ENCODE measurements at regions not wholly inside any gene's neighbourhood (a gene's known extent, or its start where the extent isn't known, plus 50 kb on each side); places are given as distances from the start of the nearest gene placed in this dataset.
"Not testable (repeated sequence)": the region's sequence is repeated elsewhere in the genome, so short reads cannot be mapped to it uniquely, and the experiment has no call there.

DNA sequence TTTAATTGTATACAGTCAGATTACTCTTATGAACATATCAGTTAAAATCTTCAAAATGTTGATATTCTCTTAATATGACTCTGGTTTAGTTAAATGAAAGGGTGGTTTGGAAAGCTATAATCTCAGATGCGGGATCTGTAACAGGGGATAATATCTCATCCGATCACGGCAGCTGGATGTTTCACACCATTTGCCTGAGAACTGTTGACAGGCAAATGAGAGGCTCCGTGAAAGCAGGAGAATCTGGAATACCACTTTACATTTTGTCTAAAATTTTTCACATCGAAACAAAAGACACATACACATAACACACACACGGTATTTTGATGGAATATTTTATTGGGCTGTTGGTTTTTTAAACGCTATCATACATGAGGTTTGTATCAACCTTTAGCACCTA, 518.6 kb upstream of the SLC39A10 start:
- no peak overlapping the region for H3K27ac ChIP-seq
- no peak overlapping the region for H3K4me3 ChIP-seq
- no peaks in the 10 kb centered on the region for H3K4me1 ChIP-seq (replicated peaks in 1 of 2)
- in situ Hi-C loops (cut with MboI; ENCODE audit: low pct_unique_long_range_greater_than_20kb in 2 of 9, low sequenced_read_pairs in 9 of 9, unreplicated experiment in 9 of 9), result no loop called here
- no peak for ATAC-seq (replicated peaks in 6 of 8)
- WGBS, 10 experiments, result 0 to 100% (median 83%) methylated on average over 1 to 7 of the region's 7 CpGs

GRCh38 chr2:195125889-195126288, 531.1 kb upstream of the SLC39A10 start:
- H3K4me3 ChIP-seq; H3K27ac ChIP-seq; ATAC-seq (replicated peaks in 6 of 8); in situ Hi-C loops (cut with MboI; ENCODE audit: low pct_unique_long_range_greater_than_20kb in 2 of 9, low sequenced_read_pairs in 9 of 9, unreplicated experiment in 9 of 9); H3K4me1 ChIP-seq (replicated peaks in 1 of 2): not testable (repeated sequence)
- WGBS, 10 experiments, result 80% methylated on average over 1 of the region's 3 CpGs; no CpG with 5 or more reads in 9 of the 10 experiments

GRCh38 chr2:195124391-195125079, 532.5 kb upstream of the SLC39A10 start:
- WGBS, 10 experiments, result 6 to 96% (median 55%) methylated on average over 1 to 4 of the region's 10 CpGs; no CpG with 5 or more reads in 2 of the 10 experiments
- Histone ChIP-seq H3K4me3 (no peak overlapping the region), H3K27ac (no peak overlapping the region), H3K4me1 (replicated peaks in 1 of 2) (no peaks in the 10 kb centered on the region)
- in situ Hi-C loops (cut with MboI; ENCODE audit: low pct_unique_long_range_greater_than_20kb in 2 of 9, low sequenced_read_pairs in 9 of 9, unreplicated experiment in 9 of 9), result loop anchor here in 1 of 9 experiments (25.0 kb wide), 1 partner anchor 88 kb away; no protein-coding TSS in a partner anchor
- peak in 2 of 8 experiments; percentile 33 to 37 for ATAC-seq (replicated peaks in 6 of 8)

GRCh38 chr2:195122653-195123052, 534.4 kb upstream of the SLC39A10 start:
- Histone ChIP-seq H3K4me1 (replicated peaks in 1 of 2) (no peaks in the 10 kb centered on the region), H3K4me3 (no peak overlapping the region), H3K27ac (no peak overlapping the region)
- peak in 3 of 8 experiments; percentile 48 to 94 (median 93) for ATAC-seq (replicated peaks in 6 of 8)
- WGBS, 10 experiments, result 57 to 100% (median 100%) methylated on average over 1 of the region's 1 CpG; no CpG with 5 or more reads in 5 of the 10 experiments
- in situ Hi-C loops (cut with MboI; ENCODE audit: low pct_unique_long_range_greater_than_20kb in 2 of 9, low sequenced_read_pairs in 9 of 9, unreplicated experiment in 9 of 9), result loop anchor here in 1 of 9 experiments (25.0 kb wide), 1 partner anchor 90 kb away; no protein-coding TSS in a partner anchor

DNA sequence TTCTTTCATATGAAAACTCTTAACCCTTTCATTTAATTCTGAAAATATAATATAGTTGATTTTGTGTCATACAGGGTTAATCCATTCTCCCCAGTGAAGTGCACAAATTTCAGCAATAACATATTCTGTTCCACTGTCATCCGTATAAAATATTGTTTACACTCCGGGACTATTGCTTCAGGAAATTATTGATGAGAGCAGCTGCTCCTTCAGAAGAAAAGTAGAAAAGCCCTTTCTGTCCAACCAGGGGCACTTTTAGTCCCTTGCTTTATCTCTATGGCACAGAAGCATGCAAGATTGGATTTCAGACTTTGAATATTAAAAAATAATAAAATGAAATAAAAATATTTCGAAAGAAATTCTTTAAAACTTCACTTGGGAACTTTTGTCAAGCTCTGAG, 535.7 kb upstream of the SLC39A10 start:
- H3K4me3 ChIP-seq, result no peak overlapping the region
- in situ Hi-C loops (cut with MboI; ENCODE audit: low pct_unique_long_range_greater_than_20kb in 2 of 9, low sequenced_read_pairs in 9 of 9, unreplicated experiment in 9 of 9), result loop anchor here in 1 of 9 experiments (25.0 kb wide), 1 partner anchor 91 kb away; no protein-coding TSS in a partner anchor
- WGBS, 10 experiments, result 0 to 80% (median 43%) methylated on average over 1 to 3 of the region's 3 CpGs
- H3K27ac ChIP-seq, result no peak overlapping the region
- ATAC-seq (replicated peaks in 6 of 8), result no peak
- H3K4me1 ChIP-seq (replicated peaks in 1 of 2), result no peaks in the 10 kb centered on the region

DNA sequence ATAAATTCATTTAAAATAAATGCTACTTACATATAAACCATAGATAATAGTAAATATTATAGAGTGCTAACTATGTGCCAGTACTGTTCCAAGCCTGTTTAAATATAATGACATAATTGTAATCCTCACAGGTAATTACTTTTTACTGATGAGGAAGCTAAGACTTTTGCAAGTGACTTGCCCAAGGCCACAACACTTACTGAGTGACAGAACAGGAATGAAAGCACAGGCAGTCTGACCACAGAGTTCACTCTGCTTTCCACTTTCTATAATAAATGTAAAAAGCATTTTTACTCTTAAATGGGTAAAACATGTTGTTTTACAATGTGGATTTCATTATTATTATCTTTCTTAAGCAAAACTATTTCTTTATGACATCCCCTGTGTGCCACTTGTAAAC, 537.8 kb upstream of the SLC39A10 start:
- H3K4me3 ChIP-seq, result no peak overlapping the region
- in situ Hi-C loops (cut with MboI; ENCODE audit: low pct_unique_long_range_greater_than_20kb in 2 of 9, low sequenced_read_pairs in 9 of 9, unreplicated experiment in 9 of 9), result loop anchor here in 1 of 9 experiments (25.0 kb wide), 1 partner anchor 93 kb away; no protein-coding TSS in a partner anchor
- ATAC-seq (replicated peaks in 6 of 8), result no peak
- H3K27ac ChIP-seq, result no peak overlapping the region
- H3K4me1 ChIP-seq (replicated peaks in 1 of 2), result no peaks in the 10 kb centered on the region

DNA sequence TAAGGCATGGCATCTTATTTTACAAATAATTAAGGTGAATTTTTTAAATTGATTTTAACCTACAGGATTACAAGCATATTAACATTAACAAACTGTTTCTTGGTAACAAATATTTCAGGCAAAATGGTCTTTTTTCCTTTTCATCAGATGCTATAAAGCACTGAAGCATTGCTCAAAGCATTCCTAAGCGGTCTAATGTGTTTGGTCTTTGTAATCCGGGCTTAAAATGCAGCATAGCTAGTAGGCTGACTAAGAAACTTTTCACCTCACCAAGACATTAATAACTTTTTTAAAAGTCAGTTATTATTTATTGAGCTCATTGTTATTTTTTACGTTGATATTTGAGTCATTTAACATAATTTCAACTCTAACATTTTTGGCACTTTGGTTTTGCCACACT, 538.8 kb upstream of the SLC39A10 start:
- WGBS, 10 experiments, result 27 to 95% (median 88%) methylated on average over 2 to 3 of the region's 3 CpGs
- Histone ChIP-seq H3K4me1 (replicated peaks in 1 of 2) (no peaks in the 10 kb centered on the region), H3K27ac (no peak overlapping the region), H3K4me3 (no peak overlapping the region)
- in situ Hi-C loops (cut with MboI; ENCODE audit: low pct_unique_long_range_greater_than_20kb in 2 of 9, low sequenced_read_pairs in 9 of 9, unreplicated experiment in 9 of 9), result loop anchor here in 1 of 9 experiments (25.0 kb wide), 1 partner anchor 94 kb away; no protein-coding TSS in a partner anchor
- ATAC-seq (replicated peaks in 6 of 8), result no peak

DNA sequence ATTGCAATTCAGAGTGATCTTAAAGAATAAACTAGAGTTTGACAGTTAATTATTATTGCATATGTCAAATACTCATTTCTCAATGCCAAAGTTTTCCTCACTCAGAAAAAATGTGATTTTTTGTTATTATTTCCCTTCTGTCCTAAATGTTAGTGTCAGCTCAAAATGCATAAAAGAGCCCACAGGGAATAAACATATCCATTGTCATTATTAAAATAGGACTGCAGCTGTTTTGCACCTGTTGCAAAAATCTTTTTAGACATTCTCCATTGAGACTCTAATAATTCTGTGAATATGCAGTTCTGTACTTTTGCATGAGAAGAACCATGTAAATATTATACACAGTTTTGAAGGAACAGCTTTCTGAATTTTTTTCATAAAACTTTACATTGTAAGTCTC, 540.0 kb upstream of the SLC39A10 start:
- in situ Hi-C loops (cut with MboI; ENCODE audit: low pct_unique_long_range_greater_than_20kb in 2 of 9, low sequenced_read_pairs in 9 of 9, unreplicated experiment in 9 of 9), result loop anchor here in 1 of 9 experiments (25.0 kb wide), 1 partner anchor 95 kb away; no protein-coding TSS in a partner anchor

GRCh38 chr2:195115738-195116137, 541.3 kb upstream of the SLC39A10 start:
- WGBS, 10 experiments, result 0 to 80% (median 15%) methylated on average over 1 to 2 of the region's 2 CpGs
- Histone ChIP-seq H3K27ac (no peak overlapping the region), H3K4me1 (replicated peaks in 1 of 2) (no peaks in the 10 kb centered on the region), H3K4me3 (no peak overlapping the region)
- ATAC-seq (replicated peaks in 6 of 8), result no peak
- in situ Hi-C loops (cut with MboI; ENCODE audit: low pct_unique_long_range_greater_than_20kb in 2 of 9, low sequenced_read_pairs in 9 of 9, unreplicated experiment in 9 of 9), result loop anchor here in 1 of 9 experiments (25.0 kb wide), 1 partner anchor 97 kb away; no protein-coding TSS in a partner anchor

More for the DNA sequence above, 540.0 kb upstream of the SLC39A10 start:
- no peak for ATAC-seq (replicated peaks in 6 of 8)
- Histone ChIP-seq H3K27ac (no peak overlapping the region), H3K4me3 (no peak overlapping the region), H3K4me1 (replicated peaks in 1 of 2) (no peaks in the 10 kb centered on the region)

- Histone ChIP-seq H3K27ac (no peak overlapping the region), H3K4me1 (replicated peaks in 1 of 2) (no peaks in the 10 kb centered on the region), H3K4me3 (no peak overlapping the region)
- no peak for ATAC-seq (replicated peaks in 6 of 8)
- in situ Hi-C loops (cut with MboI; ENCODE audit: low pct_unique_long_range_greater_than_20kb in 2 of 9, low sequenced_read_pairs in 9 of 9, unreplicated experiment in 9 of 9), result loop anchor here in 1 of 9 experiments (25.0 kb wide), 1 partner anchor 104 kb away; no protein-coding TSS in a partner anchor
Observed at GRCh38 chr2:195108182-195108581, 548.8 kb upstream of the SLC39A10 start.

DNA sequence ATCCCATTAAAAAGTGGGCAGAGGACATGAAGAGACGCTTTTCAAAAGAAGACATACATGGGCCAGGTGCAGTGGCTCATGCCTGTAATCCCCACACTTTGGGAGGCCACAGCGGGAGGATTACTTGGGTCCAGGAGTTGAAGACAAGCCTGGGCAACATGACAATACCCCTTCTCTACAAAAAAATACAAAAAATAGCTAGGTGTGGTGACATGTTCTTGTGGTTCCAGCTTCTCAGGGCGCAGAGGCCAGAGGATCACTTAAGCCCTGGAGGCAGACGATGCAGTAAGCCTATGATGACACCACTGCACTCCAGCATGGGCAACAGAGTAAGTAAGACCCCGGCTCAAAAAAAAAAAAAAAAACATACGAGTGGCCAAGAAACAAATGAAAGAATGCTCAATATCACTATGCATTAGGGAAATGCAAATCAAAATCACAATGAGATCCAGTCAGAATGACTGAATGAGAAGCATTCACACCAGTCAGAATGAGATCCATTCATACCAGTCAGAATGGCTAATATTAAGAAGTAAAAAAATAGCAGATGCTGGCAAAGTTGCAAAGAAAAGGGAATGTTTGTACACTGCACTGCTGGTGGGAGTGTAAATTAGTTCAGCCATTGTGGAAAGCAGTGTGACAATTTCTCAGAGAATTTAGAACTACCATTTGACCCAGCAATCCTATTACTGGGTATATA, 550.2 kb upstream of the SLC39A10 start:
- ATAC-seq (replicated peaks in 6 of 8), result peak in 1 of 8 experiments; percentile 32
- Histone ChIP-seq H3K4me1 (replicated peaks in 1 of 2) (no peaks in the 10 kb centered on the region), H3K27ac (no peak overlapping the region), H3K4me3 (no peak overlapping the region)
- in situ Hi-C loops (cut with MboI; ENCODE audit: low pct_unique_long_range_greater_than_20kb in 2 of 9, low sequenced_read_pairs in 9 of 9, unreplicated experiment in 9 of 9), result loop anchor here in 1 of 9 experiments (25.0 kb wide), 1 partner anchor 105 kb away; no protein-coding TSS in a partner anchor
- WGBS, 10 experiments, result 0 to 86% (median 57%) methylated on average over 1 to 5 of the region's 6 CpGs

DNA sequence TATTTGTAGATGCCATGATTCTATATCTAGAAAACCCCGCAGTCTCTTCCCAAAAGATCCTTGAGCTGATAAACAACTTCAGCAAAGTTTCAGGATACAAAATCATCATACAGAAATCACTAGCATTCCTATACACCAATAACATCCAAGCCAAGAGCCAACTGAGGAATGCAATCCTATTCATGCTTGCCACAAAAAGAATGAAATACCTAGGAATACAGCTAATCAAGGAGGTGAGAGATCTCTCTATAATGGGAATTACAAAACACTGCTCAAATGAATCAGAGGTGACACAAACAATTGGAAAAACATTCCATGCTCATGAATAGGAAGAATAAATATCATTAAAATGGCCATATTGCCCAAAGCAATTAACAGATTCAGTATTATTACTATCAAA, 551.4 kb upstream of the SLC39A10 start:
- in situ Hi-C loops (cut with MboI; ENCODE audit: low pct_unique_long_range_greater_than_20kb in 2 of 9, low sequenced_read_pairs in 9 of 9, unreplicated experiment in 9 of 9), result loop anchor here in 1 of 9 experiments (25.0 kb wide), 1 partner anchor 107 kb away; no protein-coding TSS in a partner anchor
- Histone ChIP-seq H3K27ac (no peak overlapping the region), H3K4me1 (replicated peaks in 1 of 2) (no peaks in the 10 kb centered on the region), H3K4me3 (no peak overlapping the region)
- ATAC-seq (replicated peaks in 6 of 8), result no peak
- WGBS, 10 experiments, result 0 to 100% (median 94%) methylated on average over 1 of the region's 1 CpG; no CpG with 5 or more reads in 2 of the 10 experiments

DNA sequence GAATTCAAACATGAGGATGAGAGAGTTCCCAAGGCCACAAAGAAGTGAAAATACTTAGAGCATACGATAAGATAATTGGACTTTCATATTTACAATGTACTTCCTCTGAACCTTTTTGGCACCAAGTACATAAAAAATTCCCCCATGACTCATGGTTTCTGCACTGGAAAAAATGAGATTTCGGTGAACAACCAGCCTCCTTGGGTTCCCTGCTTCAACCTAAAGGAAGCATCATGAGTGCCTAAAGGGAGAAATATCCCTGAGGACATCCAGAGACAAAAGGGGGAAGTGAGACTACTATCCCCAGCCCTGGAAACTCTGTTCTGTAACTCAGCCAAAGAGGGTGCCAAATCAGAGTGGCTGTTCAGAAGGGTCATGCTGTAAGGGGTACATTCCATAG, 562.7 kb upstream of the SLC39A10 start:
- Histone ChIP-seq H3K4me3 (no peak overlapping the region), H3K27ac (no peak overlapping the region), H3K4me1 (replicated peaks in 1 of 2) (no peaks in the 10 kb centered on the region)
- in situ Hi-C loops (cut with MboI; ENCODE audit: low pct_unique_long_range_greater_than_20kb in 2 of 9, low sequenced_read_pairs in 9 of 9, unreplicated experiment in 9 of 9), result no loop called here
- WGBS, 10 experiments, result 20 to 100% (median 100%) methylated on average over 1 to 2 of the region's 2 CpGs; no CpG with 5 or more reads in 4 of the 10 experiments
- ATAC-seq (replicated peaks in 6 of 8), result no peak

Measured in motor neuron (in vitro differentiated cells).